Anterior cingulate cortex (tissue), 58 donors: ENCODE measurements at regions not wholly inside any gene's neighbourhood (a gene's known extent, or its start where the extent isn't known, plus 50 kb on each side); places are given as distances from the start of the nearest gene placed in this dataset.
"Not testable (repeated sequence)": the region's sequence is repeated elsewhere in the genome, so short reads cannot be mapped to it uniquely, and the experiment has no call there.

Source experiments
- DNase-seq, 58 donors: peaks; one replicate each; lab custom pipeline; 2025; lab: John Stamatoyannopoulos, UW

DNA sequence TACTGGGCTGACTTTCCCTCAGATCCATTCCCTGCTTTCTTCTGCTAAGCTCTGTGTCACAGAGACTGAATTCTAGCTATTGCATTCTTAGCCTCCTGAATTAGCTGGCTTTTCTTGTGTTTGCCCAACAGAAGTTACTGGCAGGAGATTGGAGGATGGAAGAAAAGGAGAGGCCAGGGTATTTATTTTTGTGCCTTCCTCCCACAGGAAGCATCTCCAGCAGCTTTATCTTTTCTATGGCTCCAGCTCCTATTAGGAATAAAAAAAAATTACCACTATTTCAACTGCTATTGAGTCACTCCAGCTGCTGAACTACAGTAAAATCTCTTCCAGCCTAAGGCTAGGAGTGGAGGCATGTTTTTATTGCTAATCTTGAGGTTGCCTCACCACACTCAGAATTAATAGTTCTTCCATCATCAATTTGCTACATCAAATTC, 492.4 kb downstream of the RFPL4B start:
- DNase-seq = no peak

GRCh38 chr6:112841553-112842329, 494.6 kb downstream of the RFPL4B start:
- no peak for DNase-seq

GRCh38 chr6:112842330-112842685, 495.2 kb downstream of the RFPL4B start:
- DNase-seq = no peak

DNA sequence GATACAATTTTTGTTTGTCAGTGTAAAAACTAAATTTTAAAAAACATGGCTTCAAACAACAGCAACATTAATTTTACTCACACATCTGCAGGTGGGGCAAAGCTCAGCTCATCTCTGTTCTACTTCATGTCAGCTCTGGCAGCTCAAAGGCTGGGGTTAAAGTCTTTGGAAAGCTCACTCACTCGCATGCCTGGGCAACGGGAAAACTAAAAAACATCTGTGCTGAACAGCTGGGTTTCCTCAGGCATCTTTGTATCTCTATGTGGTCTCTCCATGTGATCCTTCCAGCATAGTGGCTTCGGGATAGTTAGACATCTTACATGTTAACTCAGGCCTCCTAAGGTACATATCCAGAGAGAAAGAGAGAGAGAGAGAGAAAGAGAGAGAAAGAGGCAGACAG, 499.6 kb downstream of the RFPL4B start:
- no peak for DNase-seq

DNA sequence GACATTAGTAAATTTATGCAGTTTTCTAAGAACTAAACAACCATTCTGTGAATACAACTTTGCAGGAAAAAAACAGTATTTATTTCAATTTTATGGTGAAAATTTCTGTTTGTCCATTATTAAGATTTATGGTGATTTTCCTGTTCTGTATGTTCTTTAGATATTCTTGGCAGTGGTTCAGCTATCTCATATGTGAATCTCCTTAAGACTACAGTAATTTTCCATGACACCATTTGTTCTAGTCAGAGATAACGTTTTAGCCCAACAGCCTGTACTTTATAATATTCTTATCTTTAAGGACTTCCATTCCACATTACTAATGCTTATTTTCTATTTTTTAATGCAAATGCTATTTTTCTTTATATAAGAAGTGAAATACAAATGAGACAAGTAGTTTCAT, 504.0 kb downstream of the RFPL4B start:
- DNase-seq = no peak

DNA sequence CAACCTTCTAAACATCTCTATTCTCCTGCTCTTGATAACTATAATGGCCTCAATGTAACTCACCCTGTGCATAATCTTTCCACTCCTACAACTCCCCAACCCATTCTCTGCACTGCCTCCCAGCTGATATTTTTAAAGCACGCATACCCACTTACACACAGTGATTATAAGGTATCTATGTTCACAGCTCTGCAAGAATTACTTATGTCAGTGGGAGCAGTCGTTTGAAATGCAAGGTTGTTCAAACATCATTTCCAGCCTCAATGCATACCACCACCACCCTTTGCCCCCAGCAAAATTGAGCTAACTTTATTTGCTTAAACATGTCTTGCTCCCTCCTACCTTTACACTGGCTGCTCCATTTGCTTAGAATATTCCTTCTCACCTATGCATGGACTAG, 506.0 kb downstream of the RFPL4B start:
- DNase-seq = no peak

GRCh38 chr6:112863753-112864152, 516.6 kb downstream of the RFPL4B start:
- DNase-seq = no peak

- DNase-seq = no peak
Observed at GRCh38 chr6:112865131-112865530, 518.0 kb downstream of the RFPL4B start.

GRCh38 chr6:112874881-112875280, 527.8 kb downstream of the RFPL4B start:
- DNase-seq = no peak

- DNase-seq = peak in 1 of 58 donors; percentile 24
Observed at GRCh38 chr6:112877134-112878100, 530.3 kb downstream of the RFPL4B start.

- DNase-seq = peak in 15 of 58 donors; percentile 1 to 68 (median 4)
Observed at GRCh38 chr6:112879920-112880413, 532.8 kb downstream of the RFPL4B start.

DNA sequence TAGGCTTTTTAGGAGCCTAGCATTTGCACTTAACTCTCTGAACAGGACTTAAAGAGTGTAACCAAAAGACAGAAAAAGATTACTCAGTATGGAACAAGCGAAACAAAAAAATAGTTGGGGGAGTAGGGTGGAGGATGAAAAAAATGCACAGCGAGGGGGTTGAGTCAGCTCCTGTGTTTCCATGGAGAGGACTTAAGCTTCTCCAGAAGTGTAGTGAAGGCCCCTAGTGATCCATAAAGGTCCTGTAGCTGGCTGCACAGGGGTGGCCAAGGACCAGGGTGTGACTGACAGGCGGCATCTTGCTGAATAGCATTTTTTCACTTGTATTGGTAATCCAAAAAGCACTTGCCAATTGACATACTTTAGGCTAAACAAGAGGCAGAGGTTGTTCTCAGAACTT, 533.9 kb downstream of the RFPL4B start:
- DNase-seq = no peak

- no peak for DNase-seq
Observed at GRCh38 chr6:112881828-112882780, 535.0 kb downstream of the RFPL4B start.

DNA sequence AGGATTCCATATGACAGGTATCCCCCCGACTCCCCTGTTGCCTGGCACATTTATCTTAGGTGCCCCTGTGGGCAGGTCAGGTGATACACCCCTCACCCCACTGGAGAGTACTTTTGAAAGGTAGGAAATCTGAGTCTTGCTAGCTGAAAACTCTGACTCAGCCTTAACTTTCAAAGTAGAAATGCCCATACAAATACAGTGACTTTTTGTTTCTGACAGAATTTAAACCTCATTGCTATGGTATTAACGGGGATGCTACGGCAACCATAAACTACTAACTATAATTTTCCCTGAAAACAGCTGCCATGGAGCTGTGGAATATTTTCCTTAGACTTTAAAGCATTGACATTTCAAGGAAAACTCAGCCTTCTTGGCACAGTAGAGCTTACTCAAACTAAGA, 536.0 kb downstream of the RFPL4B start:
- no peak for DNase-seq

DNA sequence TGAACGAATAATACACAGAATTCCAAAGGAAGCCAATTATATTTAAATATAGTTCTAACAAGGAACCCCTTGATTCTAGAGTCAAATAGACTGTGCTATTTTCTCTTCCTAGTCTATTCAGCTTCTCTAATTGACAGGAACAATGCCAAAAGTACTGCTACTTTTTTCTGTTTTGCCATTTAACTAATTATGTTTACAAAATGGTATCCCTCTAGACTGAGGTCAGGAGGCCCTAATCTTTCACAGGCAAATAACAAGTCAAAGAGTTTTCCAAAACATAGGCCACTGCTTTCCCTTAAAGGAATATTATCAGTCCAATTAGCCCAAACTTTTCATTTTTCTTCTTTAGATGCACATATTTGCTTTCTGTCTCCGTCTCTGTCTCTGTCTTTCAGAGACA, 539.3 kb downstream of the RFPL4B start:
- DNase-seq = no peak

GRCh38 chr6:112887424-112887823, 540.3 kb downstream of the RFPL4B start:
- not testable (repeated sequence) for DNase-seq

DNA sequence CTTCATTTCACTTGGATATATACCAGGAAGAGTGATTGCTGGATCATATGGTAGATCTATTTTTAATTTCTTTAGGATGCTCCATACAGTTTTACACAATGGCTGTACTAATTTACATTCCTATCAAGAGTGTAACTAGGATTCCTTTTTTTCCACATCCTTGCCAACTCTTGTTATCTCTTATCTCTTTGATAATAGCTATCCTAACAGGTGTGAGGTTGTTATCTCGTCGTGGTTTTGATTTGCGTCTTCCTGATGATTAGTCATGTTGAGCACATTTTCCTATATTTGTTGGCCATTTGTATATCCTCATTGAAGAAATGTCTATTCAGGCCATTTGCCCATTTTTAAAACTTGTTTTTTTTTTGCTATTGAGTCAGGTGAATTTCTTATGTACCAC, 552.4 kb downstream of the RFPL4B start:
- no peak for DNase-seq

DNA sequence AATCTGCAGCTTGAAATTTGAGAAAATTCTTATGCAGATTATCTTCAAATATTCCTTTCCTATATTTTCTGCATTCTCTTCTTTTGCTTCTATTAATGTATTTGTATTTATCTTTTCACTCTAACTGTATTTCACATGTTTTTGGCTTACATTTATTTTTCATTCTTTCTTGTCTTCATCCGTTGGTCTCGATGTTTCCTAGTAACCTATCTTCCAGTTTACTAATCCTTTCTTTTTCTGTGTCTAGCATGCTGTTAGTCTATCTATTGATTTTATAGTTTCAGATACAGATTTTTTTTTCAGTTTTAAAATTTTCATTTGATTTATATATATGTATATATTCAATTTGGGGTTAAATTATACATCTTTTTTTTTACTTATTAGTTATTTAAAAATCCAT, 556.2 kb downstream of the RFPL4B start:
- DNase-seq = no peak

GRCh38 chr6:112906726-112907125, 559.6 kb downstream of the RFPL4B start:
- DNase-seq = no peak

DNA sequence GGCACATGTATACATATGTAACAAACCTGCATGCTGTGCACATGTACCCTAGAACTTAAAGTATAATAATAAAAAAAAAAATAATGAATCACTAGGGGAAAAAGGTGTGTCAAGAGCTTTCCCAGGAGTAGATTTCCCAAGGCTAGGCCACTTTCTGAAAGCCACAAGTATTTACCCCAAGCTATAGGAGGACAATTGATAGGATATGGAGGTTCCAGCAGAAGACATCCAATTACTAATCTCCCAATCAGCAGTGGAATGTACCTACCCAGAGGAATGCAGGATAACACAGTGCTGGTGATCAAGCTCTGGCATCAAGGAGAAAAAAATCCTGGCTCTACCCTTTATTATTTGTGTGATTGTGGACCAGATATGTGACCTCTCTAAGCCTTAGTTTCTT, 562.7 kb downstream of the RFPL4B start:
- no peak for DNase-seq
